BE2C (cell line): ENCODE measurements at regions not wholly inside any gene's neighbourhood (a gene's known extent, or its start where the extent isn't known, plus 50 kb on each side); places are given as distances from the start of the nearest gene placed in this dataset.

Source experiments
- DNase-seq: peaks from one replicate; pipeline ENCODE4 v3.0.0-alpha.2; 2020
- H3K27me3 ChIP-seq: fragments of 250-450 bp; sonication (Bioruptor Pico); 2 replicates; pipeline ENCODE4 v1.5.1; 2020; ENCODE audit warnings: mild to moderate bottlenecking
- H3K36me3 ChIP-seq: fragments of 250-450 bp; sonication (Bioruptor Pico); 2 replicates; pipeline ENCODE4 v1.5.1; 2020; ENCODE audit warnings: mild to moderate bottlenecking
- H3K4me1 ChIP-seq: fragments of 250-450 bp; sonication (Bioruptor Pico); 2 replicates; pipeline ENCODE4 v1.5.1; 2020
- H3K4me3 ChIP-seq: 2 replicates; pipeline ENCODE4 v1.5.1; 2011; ENCODE audit warnings: low read depth, low read length
- H3K9me3 ChIP-seq: fragments of 250-450 bp; sonication (Bioruptor Pico); 2 replicates; pipeline ENCODE4 v1.5.1; 2020
- TF ChIP-seq, protein P1 (sequence below): IDR thresholded peaks from 2 replicates; pipeline ENCODE4 v1.5.1; 2012; ENCODE audit warnings: mild to moderate bottlenecking, low read depth, low read length

DNA sequence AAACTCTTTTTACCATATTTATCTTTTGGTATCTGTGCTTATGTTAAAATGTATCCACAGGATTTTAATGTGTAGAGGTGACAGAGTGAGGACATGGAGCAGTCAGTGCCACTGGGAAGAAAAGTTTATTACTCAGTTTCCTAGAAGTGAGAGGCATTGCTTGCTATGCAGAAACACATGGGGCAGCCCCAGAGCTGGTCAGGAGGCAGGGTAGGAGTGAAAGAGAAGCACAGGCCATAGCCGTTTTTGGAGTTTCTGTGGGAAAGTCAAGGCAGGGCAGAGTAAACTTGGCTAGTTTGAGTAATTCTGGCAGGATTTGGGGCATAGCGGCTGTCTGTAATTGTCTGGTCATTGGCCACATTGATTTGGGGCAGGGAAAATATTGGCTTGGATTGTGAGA lies 370.9 kb downstream of the FGF9 start:
- TF ChIP-seq, protein P1, sequence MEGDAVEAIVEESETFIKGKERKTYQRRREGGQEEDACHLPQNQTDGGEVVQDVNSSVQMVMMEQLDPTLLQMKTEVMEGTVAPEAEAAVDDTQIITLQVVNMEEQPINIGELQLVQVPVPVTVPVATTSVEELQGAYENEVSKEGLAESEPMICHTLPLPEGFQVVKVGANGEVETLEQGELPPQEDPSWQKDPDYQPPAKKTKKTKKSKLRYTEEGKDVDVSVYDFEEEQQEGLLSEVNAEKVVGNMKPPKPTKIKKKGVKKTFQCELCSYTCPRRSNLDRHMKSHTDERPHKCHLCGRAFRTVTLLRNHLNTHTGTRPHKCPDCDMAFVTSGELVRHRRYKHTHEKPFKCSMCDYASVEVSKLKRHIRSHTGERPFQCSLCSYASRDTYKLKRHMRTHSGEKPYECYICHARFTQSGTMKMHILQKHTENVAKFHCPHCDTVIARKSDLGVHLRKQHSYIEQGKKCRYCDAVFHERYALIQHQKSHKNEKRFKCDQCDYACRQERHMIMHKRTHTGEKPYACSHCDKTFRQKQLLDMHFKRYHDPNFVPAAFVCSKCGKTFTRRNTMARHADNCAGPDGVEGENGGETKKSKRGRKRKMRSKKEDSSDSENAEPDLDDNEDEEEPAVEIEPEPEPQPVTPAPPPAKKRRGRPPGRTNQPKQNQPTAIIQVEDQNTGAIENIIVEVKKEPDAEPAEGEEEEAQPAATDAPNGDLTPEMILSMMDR = no peak
- DNase-seq = no peak
- H3K9me3 ChIP-seq = no peaks in the 10 kb centered on the region
- no peaks in the 10 kb centered on the region for H3K27me3 ChIP-seq
- H3K4me1 ChIP-seq = no peaks in the 10 kb centered on the region
- no peak overlapping the region for H3K4me3 ChIP-seq
- no peaks in the 10 kb centered on the region for H3K36me3 ChIP-seq

- no peaks in the 10 kb centered on the region for H3K9me3 ChIP-seq
- DNase-seq = no peak
- H3K36me3 ChIP-seq = no peaks in the 10 kb centered on the region
- no peaks in the 10 kb centered on the region for H3K4me1 ChIP-seq
- H3K4me3 ChIP-seq = no peak overlapping the region
- TF ChIP-seq, protein P1 = no peak
- H3K27me3 ChIP-seq = no peaks in the 10 kb centered on the region
These were observed 376.4 kb downstream of the FGF9 start for GRCh38 chr13:22047082-22047784.

DNA sequence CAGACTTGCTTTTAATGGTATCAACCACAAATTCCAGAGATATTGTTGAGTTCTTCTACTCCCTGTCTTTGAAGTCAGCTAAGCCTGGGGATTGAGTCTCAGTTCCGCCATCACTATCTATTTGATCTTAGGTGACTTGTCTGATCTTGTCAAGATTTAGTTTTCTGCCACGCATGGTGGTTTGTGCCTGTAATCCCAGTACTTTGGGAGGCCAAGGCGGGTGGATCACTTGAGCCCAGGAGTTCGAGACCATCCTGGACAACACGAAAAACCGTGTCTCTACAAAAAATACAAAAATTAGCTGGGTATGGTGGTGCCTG lies 376.9 kb downstream of the FGF9 start:
- no peaks in the 10 kb centered on the region for H3K4me1 ChIP-seq
- H3K4me3 ChIP-seq = no peak overlapping the region
- no peaks in the 10 kb centered on the region for H3K36me3 ChIP-seq
- H3K27me3 ChIP-seq = no peaks in the 10 kb centered on the region
- TF ChIP-seq, protein P1 = no peak
- DNase-seq = no peak
- H3K9me3 ChIP-seq = no peaks in the 10 kb centered on the region

GRCh38 chr13:22049384-22049783 lies 378.5 kb downstream of the FGF9 start:
- Histone ChIP-seq H3K4me3 (no peak overlapping the region), H3K27me3 (no peaks in the 10 kb centered on the region), H3K36me3 (no peaks in the 10 kb centered on the region), H3K9me3 (no peaks in the 10 kb centered on the region), H3K4me1 (no peaks in the 10 kb centered on the region)
- no peak for DNase-seq
- TF ChIP-seq, protein P1 = no peak

- TF ChIP-seq, protein P1 = no peak
- Histone ChIP-seq H3K4me3 (no peak overlapping the region), H3K36me3 (no peaks in the 10 kb centered on the region), H3K9me3 (no peaks in the 10 kb centered on the region), H3K27me3 (no peaks in the 10 kb centered on the region), H3K4me1 (no peaks in the 10 kb centered on the region)
- no peak for DNase-seq
These were observed 380.2 kb downstream of the FGF9 start for GRCh38 chr13:22050951-22051563.

- Histone ChIP-seq H3K4me3 (no peak overlapping the region), H3K27me3 (no peaks in the 10 kb centered on the region), H3K4me1 (no peaks in the 10 kb centered on the region), H3K9me3 (no peaks in the 10 kb centered on the region), H3K36me3 (no peaks in the 10 kb centered on the region)
- TF ChIP-seq, protein P1 = no peak
- DNase-seq = no peak
These were observed 382.2 kb downstream of the FGF9 start for GRCh38 chr13:22053053-22053452.
